GM18520 (cell line): ENCODE measurements at regions not wholly inside any gene's neighbourhood (a gene's known extent, or its start where the extent isn't known, plus 50 kb on each side); places are given as distances from the start of the nearest gene placed in this dataset.

Source experiments
- ATAC-seq: cut with Tn5 transposase; IDR thresholded peaks from one replicate; pipeline ENCODE4 v1.9.1; 2021; ENCODE audit not compliant: unreplicated experiment

DNA sequence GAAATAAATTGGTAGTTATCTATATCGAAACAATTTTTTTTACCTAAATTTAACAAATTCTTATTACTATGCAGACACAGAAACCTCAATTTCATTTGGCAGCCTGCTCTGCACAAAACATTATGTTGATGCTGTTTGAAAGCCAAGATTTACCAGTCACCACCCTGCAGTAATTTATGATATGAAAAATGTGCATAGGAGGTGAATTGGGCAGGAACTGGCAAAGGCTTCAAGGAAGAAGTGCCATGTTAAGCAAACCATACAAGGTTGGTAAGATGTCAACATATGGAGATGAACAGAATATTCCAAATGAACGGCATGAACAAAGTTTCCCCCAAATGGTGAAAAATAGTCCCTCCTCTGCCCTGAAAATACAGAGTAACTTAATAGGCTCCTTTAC, 54.2 kb upstream of the TAB2 start:
- ATAC-seq: no peak

- no peak for ATAC-seq
Measured at GRCh38 chr6:149264629-149265028, 52.9 kb upstream of the TAB2 start.

- no peak for ATAC-seq
Measured at GRCh38 chr6:149265945-149266344, 51.6 kb upstream of the TAB2 start.

DNA sequence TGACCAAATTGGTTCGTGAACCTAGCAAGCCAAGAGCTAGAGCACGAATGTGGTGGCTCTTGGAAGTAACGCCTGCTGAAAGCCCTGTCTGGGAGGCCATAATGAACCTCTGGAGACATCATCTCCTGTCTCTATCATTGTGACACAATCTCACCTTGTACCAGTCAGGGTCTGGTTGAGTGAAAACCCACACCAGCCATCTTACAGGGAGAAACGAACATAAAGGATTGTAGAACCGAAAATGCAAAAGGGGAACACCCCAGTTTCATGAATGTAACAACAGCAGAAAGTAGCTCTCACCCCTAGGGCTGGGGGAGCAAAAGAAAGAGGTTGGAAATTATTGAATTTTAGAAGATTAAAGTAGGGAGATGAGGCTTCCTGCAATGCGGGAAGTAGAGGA, 50.9 kb upstream of the TAB2 start:
- no peak for ATAC-seq

- ATAC-seq: no peak
Measured at GRCh38 chr6:149267072-149267471, 50.4 kb upstream of the TAB2 start.

GRCh38 chr6:149267513-149268043, 49.9 kb upstream of the TAB2 start:
- ATAC-seq: no peak
